Activated CD8-positive, alpha-beta memory T cell treated with anti-CD3 and anti-CD28 coated beads, Interleukin-2, amount 50 U/mL, for 24 hours (primary cell): ENCODE measurements at regions not wholly inside any gene's neighbourhood (a gene's known extent, or its start where the extent isn't known, plus 50 kb on each side); places are given as distances from the start of the nearest gene placed in this dataset.

ENCODE experiments used
- DNase-seq: peaks from one replicate; pipeline ENCODE4 v3.0.0-alpha.2; 2020; ENCODE audit errors: extremely low read depth

DNA sequence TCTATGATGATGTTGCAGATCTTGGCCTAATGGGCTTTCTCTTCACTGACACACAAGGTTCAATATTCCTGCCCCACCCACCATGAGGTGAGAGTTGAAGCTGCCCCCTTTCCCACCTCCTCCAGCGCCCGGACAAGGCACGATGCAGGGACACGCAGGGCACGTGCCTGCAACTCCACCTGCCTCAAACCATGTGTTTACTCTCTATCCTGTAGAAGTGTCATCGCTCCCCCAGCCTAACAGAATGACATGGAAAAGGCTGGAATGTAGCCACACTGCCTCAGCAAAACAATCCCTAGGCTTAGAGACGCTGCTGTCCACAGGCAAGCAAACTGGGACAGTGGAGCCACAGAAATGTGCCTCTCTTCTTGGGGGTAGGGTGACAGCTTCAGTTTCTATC is 92.9 kb upstream of the SOD1 start:
- DNase-seq = no peak

DNA sequence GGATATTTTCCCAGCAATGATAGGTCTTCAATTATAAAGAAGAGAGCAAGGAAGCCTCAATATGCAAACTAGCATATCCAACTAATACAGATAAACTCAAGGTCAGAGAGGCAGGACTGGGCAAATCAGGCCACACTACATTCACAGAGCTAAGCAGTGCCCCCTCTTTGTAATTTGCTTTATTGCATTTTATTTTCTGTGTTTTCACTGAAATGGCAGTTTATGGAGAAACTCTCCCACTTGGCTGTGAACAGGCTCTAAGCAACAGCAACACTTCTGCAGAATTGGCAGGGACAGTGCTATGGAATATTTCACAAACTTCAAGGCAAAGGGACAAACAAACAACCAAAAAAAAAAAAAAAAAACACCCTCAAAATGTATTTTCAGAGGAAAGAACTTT is 93.4 kb upstream of the SOD1 start:
- no peak for DNase-seq

- no peak for DNase-seq
Measured at GRCh38 chr21:31564439-31564838, 95.1 kb upstream of the SOD1 start.

- no peak for DNase-seq
Measured at GRCh38 chr21:31560479-31560878, 99.0 kb upstream of the SOD1 start.

- DNase-seq = peak; percentile 90
Measured at GRCh38 chr21:31559368-31560119, 99.9 kb upstream of the SOD1 start.

DNA sequence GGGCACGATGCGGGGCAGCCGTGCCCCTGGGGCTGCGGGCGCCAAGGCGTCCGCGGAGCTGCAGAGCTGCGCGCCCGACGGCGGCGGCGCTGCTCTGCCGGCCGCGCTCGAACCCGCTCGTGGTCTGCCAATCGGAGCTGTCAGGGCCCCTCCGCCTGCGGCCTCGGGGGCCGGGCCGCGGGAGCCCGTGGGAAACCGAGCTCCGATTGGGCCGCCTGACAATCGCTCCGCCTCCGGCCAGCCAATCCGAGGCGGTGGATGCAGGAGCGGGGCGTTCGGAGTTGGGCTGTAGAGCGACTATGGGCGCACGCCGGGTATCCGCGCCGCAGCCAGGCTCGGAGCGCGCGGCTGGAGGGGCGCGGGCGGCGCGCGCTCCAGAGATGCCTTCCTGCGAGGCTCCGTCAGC is 100.5 kb upstream of the SOD1 start:
- DNase-seq = peak; percentile 79

DNA sequence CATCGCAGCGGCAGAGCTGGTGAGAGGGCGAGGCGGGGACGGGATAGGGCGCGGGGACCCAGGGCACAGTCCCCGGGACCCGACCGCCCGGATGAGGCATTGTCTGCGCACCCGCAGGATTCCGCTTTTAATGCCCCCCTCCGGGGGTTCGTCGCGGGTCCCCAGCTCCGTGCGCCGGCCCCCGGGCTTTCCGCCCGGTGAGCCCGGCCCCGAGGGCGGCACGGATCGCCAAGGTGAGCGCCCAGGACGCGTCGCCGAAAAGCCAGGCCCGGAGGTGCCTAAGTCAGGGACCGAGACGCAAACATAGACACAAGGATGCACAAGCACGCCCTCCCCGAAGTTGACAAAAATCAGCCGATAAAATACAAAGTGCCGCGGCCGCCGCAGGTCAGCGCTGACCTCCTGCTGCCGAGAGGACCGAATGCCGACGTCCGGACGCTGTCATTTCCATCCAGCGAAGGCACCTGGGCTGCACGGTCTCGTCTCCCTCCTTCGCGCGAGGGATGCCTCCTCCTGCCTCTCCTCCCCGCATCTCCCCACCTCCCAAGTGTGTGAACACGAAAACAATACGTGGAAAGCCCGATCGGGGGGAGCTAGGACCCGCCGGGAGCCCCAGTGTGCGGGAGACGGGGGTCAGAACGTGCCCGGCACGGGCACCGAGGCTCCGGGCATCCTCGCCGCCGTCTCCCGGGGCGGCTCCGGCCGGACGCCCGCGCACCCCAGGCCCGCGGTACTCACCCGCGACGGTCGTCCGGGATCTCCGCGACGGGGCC is 101.1 kb upstream of the SOD1 start:
- no peak for DNase-seq

DNA sequence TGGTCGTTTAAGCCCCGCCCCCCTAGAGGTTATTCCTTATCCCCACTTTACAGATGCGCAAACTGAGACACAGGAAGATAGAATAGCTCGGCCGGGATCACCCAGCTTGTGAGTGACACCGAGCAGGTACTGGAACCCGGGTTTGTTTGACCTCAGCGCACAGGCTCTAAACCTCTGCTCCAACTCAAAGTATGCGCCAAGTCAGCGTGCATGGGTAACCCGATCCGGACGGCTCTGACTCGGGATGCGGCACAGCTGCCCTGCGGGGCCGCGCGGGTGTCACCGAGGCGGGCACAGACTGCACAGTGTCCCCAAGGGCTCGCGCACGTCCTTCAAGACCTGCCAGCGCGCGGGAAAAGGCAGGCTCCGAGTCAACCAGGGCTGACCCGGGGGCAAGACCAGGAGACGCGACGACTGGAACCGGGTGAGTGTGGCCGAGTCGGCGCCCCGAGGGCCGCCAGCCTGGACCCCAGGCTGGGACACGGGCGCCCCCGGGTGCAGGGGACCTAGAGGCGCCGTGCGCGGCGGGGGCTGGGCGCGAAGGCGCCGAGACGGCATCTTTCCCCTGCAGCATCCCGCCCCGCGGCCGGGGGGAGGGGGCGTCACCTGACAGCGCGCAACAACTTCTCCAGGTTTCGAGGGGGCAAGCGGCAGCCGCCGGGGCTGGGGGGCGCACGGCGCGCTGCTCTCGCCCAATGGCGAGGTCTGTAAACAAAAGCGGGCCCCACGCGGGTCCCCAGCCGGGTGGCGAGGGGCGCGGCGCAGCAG is 101.9 kb upstream of the SOD1 start:
- no peak for DNase-seq

- no peak for DNase-seq
Measured at GRCh38 chr21:31556662-31557061, 102.8 kb upstream of the SOD1 start.

GRCh38 chr21:31555741-31556191 is 103.7 kb upstream of the SOD1 start:
- DNase-seq = no peak

- no peak for DNase-seq
Measured at GRCh38 chr21:31554511-31555022, 104.9 kb upstream of the SOD1 start.

DNA sequence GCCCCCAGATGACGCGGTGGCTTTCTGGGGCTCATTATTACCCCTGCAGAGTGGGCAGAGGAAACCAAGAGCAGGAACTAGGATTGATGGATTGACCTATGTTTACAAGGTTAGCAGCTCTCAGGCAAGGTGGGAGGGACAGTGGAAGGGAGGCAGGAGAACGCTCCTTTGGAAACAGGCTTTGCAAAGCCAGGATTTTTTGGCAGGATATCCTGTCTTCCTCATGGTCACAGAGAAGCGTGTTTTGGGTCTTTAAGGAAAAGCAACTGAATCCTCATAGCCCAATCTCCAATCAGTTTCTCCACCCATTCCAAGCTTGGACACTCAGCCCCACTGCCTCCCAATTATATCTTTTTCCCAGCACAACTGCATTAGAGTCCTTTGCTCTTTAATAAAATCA is 105.6 kb upstream of the SOD1 start:
- no peak for DNase-seq

GRCh38 chr21:31553461-31553860 is 106.0 kb upstream of the SOD1 start:
- no peak for DNase-seq

- DNase-seq = no peak
Measured at GRCh38 chr21:31552826-31553225, 106.7 kb upstream of the SOD1 start.

DNA sequence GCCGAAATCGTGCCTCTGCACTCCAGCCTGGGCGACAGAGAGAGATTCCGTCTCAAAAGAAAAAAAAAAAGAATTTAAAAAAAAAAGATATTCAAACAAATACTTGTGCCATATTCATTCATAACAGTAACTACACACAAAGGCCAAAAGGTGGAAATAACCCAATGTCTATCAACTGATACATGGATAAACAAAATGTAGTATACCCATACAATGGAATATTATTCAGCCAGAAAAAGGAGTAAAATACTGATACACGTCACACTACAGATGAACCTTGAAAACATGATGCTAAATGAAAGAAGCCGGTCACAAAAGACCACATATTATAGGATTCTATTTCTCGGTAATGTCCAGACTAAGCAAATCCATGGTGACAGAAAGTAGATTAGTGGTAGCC is 109.4 kb upstream of the SOD1 start:
- no peak for DNase-seq

DNA sequence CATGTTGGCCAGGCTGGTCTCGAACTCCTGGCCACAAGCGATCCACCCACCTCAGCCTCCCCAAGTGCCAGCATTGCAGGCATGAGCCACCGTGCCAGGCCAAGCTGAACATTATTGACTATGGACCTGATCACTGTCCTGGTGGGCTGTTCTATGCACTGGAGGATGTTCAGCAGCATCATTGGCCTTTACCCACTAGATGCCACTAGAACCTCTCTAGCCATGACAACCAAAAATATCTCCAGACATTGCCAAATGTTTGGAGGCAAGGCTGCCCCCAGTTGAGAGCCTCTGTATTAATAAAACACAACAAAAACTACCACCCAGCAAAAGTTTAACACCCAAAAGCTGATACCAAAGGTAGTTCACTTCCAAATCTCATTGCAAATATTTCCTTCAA is 110.8 kb upstream of the SOD1 start:
- no peak for DNase-seq

- no peak for DNase-seq
Measured at GRCh38 chr21:31546443-31547170, 112.9 kb upstream of the SOD1 start.

GRCh38 chr21:31545036-31545435 is 114.5 kb upstream of the SOD1 start:
- DNase-seq = no peak

GRCh38 chr21:31543191-31543590 is 116.3 kb upstream of the SOD1 start:
- no peak for DNase-seq

- no peak for DNase-seq
Measured at GRCh38 chr21:31538816-31539215, 120.7 kb upstream of the SOD1 start.

DNA sequence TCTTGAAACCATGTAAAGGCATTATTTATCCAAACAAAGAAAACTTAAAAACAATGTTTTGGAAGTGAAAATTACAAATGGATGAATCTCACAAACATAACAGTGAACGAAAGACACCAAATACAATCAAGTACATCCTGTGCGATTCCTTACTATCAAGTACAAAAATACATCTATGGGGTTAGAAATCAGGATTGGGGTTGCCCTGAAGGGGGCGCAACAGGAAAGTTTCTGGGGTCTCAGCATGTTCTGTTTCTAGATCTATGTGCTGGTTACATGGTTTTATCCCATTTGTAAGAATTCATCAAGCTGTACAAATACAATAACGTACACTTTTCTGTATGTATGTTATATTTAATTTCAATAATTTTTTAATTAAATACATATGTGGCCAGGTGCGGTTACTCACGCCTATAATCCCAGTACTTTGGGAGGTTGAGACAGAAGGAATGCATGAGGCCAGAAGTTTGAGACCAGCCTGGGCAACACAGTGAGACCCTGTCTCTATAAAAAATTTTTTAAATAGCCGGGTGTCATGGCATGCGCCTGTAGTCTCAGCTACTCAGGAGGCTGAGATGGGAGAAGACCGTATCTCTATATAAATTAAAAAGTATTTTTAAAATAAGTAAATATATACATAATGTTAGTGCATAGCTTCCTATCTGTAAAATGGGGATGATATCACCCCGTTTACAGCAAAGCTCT is 121.5 kb upstream of the SOD1 start:
- no peak for DNase-seq
